H1 (cell line): ENCODE measurements at regions not wholly inside any gene's neighbourhood (a gene's known extent, or its start where the extent isn't known, plus 50 kb on each side); places are given as distances from the start of the nearest gene placed in this dataset.

ENCODE experiments used
- CREB1 ChIP-seq: IDR thresholded peaks from 2 replicates; pipeline ENCODE4 v1.6.1; 2012; ENCODE audit warnings: inconsistent platforms
- HDAC6 ChIP-seq: IDR thresholded peaks from one replicate; pipeline ENCODE4 v1.7.1; 2012; ENCODE audit warnings: low read depth, mild to moderate bottlenecking, inconsistent platforms, low read length, moderate library complexity
- MAFK ChIP-seq: IDR thresholded peaks from 2 replicates; pipeline ENCODE4 v1.6.1; 2012; ENCODE audit warnings: low read depth, mild to moderate bottlenecking, improper control_type of control experiment, low read length
- SIX5 ChIP-seq: IDR thresholded peaks from 2 replicates; pipeline ENCODE4 v1.6.1; 2011; ENCODE audit warnings: mild to moderate bottlenecking, low read depth, low read length

DNA sequence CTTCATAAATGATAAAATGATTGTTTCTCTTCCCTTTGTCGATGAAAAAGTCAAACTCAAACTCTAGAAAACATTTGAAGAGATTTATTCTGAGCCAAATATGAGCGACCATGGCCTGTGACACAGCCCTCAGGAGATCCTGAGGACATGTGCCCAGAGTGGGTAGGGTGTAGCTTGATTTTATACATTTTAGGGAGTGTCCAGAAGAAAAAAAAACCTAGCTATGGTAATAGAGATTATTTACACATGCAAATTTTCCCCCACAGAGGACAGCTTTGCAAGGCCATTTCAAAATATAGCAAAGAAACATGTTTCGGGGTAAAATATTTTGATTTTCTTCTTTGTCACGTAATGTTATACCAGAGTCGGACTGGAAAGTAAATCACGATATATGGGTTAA is 92.4 kb upstream of the TRIB2 start (continued):
- TF ChIP-seq MAFK (no peak), HDAC6 (no peak), SIX5 (no peak), CREB1 (no peak)
